ENCODE measurements at regions not wholly inside any gene's neighbourhood (a gene's known extent, or its start where the extent isn't known, plus 50 kb on each side); places are given as distances from the start of the nearest gene placed in this dataset.
A peak's percentile ranks its signal among the peaks of the same experiment; 100 is the strongest.

DNA sequence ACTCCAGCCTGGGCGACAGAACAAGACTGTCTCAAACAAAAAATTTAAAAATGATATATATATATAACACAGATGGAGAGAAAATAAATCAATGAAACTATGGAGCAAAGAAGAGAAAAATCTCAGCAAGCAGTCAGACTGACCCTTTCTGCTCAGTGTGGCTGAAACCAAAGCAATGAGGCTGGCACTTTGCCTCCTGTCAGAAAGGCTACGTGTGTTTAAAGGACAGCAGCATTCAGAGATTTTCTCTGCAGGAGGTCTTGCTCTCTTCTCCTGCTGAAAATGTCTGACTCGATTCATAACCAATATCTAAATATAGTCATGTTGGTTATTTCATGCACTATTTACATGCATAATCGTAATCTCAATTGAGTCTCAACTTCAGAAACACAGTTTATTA lies 527.0 kb upstream of the JARID2 start:
- POLR2A ChIA-PET, result no interaction called here
- intact Hi-C loops (cut with micrococcal nuclease; ENCODE audit: unreplicated experiment), result no loop called here
- TF ChIP-seq, protein P1, sequence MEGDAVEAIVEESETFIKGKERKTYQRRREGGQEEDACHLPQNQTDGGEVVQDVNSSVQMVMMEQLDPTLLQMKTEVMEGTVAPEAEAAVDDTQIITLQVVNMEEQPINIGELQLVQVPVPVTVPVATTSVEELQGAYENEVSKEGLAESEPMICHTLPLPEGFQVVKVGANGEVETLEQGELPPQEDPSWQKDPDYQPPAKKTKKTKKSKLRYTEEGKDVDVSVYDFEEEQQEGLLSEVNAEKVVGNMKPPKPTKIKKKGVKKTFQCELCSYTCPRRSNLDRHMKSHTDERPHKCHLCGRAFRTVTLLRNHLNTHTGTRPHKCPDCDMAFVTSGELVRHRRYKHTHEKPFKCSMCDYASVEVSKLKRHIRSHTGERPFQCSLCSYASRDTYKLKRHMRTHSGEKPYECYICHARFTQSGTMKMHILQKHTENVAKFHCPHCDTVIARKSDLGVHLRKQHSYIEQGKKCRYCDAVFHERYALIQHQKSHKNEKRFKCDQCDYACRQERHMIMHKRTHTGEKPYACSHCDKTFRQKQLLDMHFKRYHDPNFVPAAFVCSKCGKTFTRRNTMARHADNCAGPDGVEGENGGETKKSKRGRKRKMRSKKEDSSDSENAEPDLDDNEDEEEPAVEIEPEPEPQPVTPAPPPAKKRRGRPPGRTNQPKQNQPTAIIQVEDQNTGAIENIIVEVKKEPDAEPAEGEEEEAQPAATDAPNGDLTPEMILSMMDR (conservative IDR thresholded peaks at IDR 0.05; ENCODE audit: low read length), result no peak
- no peak for TF ChIP-seq EZH2phosphoT487 (IDR thresholded peaks at IDR 0.05; ENCODE audit: borderline replicate concordance, low read depth, low read length)

DNA sequence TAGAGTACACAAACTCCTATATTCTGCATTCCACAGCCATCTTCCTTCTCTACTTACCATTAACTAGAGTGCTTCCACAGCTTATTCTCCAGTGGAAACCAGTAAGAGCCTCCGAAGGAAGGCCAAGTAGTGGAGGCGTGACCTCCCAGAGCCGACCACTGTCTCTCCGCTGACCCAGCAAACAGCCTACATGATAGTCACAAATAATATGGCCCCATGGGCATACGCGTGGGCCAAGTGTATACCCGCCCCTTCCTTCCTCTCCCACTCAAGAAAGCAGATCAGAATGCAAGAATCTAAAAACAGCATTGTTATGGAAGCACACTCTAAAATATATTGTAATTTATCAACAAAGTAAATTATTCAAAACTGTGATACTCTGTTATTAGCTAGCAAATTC lies 526.6 kb upstream of the JARID2 start:
- POLR2A ChIA-PET, result interaction anchor here (0.7 kb wide), 1 partner anchor 348 kb away, joined by 3 read pairs; no protein-coding TSS in a partner anchor
- no peak overlapping the region for H3K4me3 ChIP-seq (ENCODE audit: low read depth, low read length, poor library complexity, severe bottlenecking)
- peaks cover 17% of the 10 kb centered on the region for H3K4me1 ChIP-seq (ENCODE audit: insufficient read depth, low read length, poor library complexity, severe bottlenecking)
- BruUV-seq (replicated peaks), result no TSS peak
- no peak overlapping the region for H3K27ac ChIP-seq (ENCODE audit: low read depth, low read length, poor library complexity, severe bottlenecking)
- H3K79me2 ChIP-seq (ENCODE audit: insufficient read depth, low read depth, low read length), result no peaks in the 10 kb centered on the region
- no peak overlapping the region for H3K4me2 ChIP-seq (ENCODE audit: low read length)
- no peaks in the 10 kb centered on the region for H3K9me2 ChIP-seq (ENCODE audit: insufficient read depth, low read length)
- no peak for DNase-seq (ENCODE audit: low spot score)
- TF ChIP-seq EZH2phosphoT487 (IDR thresholded peaks at IDR 0.05; ENCODE audit: borderline replicate concordance, low read depth, low read length), result no peak
- TF ChIP-seq, protein P1 (conservative IDR thresholded peaks at IDR 0.05; ENCODE audit: low read length), result no peak
- no peaks in the 10 kb centered on the region for H3K9me3 ChIP-seq (ENCODE audit: low read length)
- no peak overlapping the region for H2AFZ ChIP-seq (ENCODE audit: low read length)
- CTCF ChIA-PET (ENCODE audit: unreplicated experiment), result interaction anchor here (2.2 kb wide), 1 partner anchor 10 kb away, joined by 11 read pairs; no protein-coding TSS in a partner anchor
- H3K36me3 ChIP-seq (ENCODE audit: insufficient read depth, low read length), result no peaks in the 10 kb centered on the region
- H4K20me1 ChIP-seq (ENCODE audit: insufficient read depth, low read length), result no peaks in the 10 kb centered on the region
- intact Hi-C loops (cut with micrococcal nuclease; ENCODE audit: unreplicated experiment), result no loop called here

More for the DNA sequence above, 527.0 kb upstream of the JARID2 start:
- Histone ChIP-seq H3K36me3 (ENCODE audit: insufficient read depth, low read length) (no peaks in the 10 kb centered on the region), H4K20me1 (ENCODE audit: insufficient read depth, low read length) (no peaks in the 10 kb centered on the region), H3K9me2 (ENCODE audit: insufficient read depth, low read length) (no peaks in the 10 kb centered on the region), H3K9me3 (ENCODE audit: low read length) (no peaks in the 10 kb centered on the region), H3K4me1 (ENCODE audit: insufficient read depth, low read length, poor library complexity, severe bottlenecking) (peaks cover 17% of the 10 kb centered on the region), H2AFZ (ENCODE audit: low read length) (no peak overlapping the region), H3K79me2 (ENCODE audit: insufficient read depth, low read depth, low read length) (no peaks in the 10 kb centered on the region), H3K4me3 (ENCODE audit: low read depth, low read length, poor library complexity, severe bottlenecking) (no peak overlapping the region), H3K4me2 (ENCODE audit: low read length) (no peak overlapping the region), H3K27ac (ENCODE audit: low read depth, low read length, poor library complexity, severe bottlenecking) (no peak overlapping the region)
- BruUV-seq (replicated peaks), result no TSS peak
- CTCF ChIA-PET (ENCODE audit: unreplicated experiment), result interaction anchor here (2.2 kb wide), 1 partner anchor 10 kb away, joined by 11 read pairs; no protein-coding TSS in a partner anchor
- DNase-seq (ENCODE audit: low spot score), result no peak

DNA sequence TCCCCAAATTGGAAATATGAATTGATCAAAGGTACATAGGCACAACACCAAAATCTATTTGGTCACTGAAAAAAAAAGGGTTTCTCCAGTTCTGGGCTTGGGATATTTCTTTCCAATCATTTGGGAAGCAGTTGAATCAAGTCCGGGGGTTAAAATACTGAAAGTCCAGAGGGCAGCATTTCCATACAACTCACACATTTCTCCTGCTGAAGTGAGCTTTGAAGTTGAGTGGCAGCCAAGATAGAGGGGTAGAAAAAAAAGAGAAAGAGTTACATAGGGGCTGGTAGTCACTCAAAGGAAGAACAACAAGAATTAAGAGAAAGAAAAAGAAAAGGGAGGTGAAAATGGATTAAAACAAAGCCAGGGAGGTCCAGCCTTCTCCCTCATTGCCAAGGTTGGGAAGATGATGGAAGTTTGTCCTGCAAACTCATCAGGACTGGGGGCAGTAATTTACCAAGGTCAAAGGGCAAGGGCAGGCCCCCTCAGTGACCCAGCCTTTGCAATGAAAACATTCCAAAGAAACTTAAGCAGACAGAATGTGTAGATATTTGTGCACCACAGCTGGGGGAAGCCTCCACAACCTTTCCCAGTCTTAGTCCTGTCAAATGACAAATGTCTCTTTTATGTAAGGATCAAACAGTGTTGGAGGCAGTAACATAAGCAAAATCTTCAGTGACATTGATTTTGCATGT lies 525.3 kb upstream of the JARID2 start:
- no peaks in the 10 kb centered on the region for H4K20me1 ChIP-seq (ENCODE audit: insufficient read depth, low read length)
- POLR2A ChIA-PET, result interaction anchor here (0.5 to 0.7 kb wide), 2 partner anchors 43 to 206 kb away, joined by 3 read pairs; no protein-coding TSS in a partner anchor
- peak overlapping the region; percentile 45; the same call in 1 of the 2 replicates for H2AFZ ChIP-seq (ENCODE audit: low read length)
- no peaks in the 10 kb centered on the region for H3K9me3 ChIP-seq (ENCODE audit: low read length)
- no TSS peak for BruUV-seq (replicated peaks)
- CTCF ChIA-PET (ENCODE audit: unreplicated experiment), result no interaction called here
- no peaks in the 10 kb centered on the region for H3K36me3 ChIP-seq (ENCODE audit: insufficient read depth, low read length)
- DNase-seq (ENCODE audit: low spot score), result no peak
- peak overlapping the region; percentile 21 for H3K4me2 ChIP-seq (ENCODE audit: low read length)
- peaks cover 17% of the 10 kb centered on the region for H3K4me1 ChIP-seq (ENCODE audit: insufficient read depth, low read length, poor library complexity, severe bottlenecking)
- H3K4me3 ChIP-seq (ENCODE audit: low read depth, low read length, poor library complexity, severe bottlenecking), result no peak overlapping the region
- intact Hi-C loops (cut with micrococcal nuclease; ENCODE audit: unreplicated experiment), result no loop called here
- no peaks in the 10 kb centered on the region for H3K9me2 ChIP-seq (ENCODE audit: insufficient read depth, low read length)
- H3K27ac ChIP-seq (ENCODE audit: low read depth, low read length, poor library complexity, severe bottlenecking), result no peak overlapping the region
- TF ChIP-seq, protein P1 (conservative IDR thresholded peaks at IDR 0.05; ENCODE audit: low read length), result 0 out of 2 replicates have a peak, but pooled peaks have one; percentile 13
- TF ChIP-seq EZH2phosphoT487 (IDR thresholded peaks at IDR 0.05; ENCODE audit: borderline replicate concordance, low read depth, low read length), result no peak
- H3K79me2 ChIP-seq (ENCODE audit: insufficient read depth, low read depth, low read length), result no peaks in the 10 kb centered on the region
